Activated naive CD4-positive, alpha-beta T cell treated with anti-CD3 and anti-CD28 coated beads, Interleukin-2, amount 50 U/mL, for 16 hours (primary cell): ENCODE measurements at regions not wholly inside any gene's neighbourhood (a gene's known extent, or its start where the extent isn't known, plus 50 kb on each side); places are given as distances from the start of the nearest gene placed in this dataset.
"Not testable (repeated sequence)": the region's sequence is repeated elsewhere in the genome, so short reads cannot be mapped to it uniquely, and the experiment has no call there.

Experiments used
- DNase-seq: peaks from one replicate; pipeline ENCODE4 v3.0.0-alpha.2; 2020

GRCh38 chr11:110347660-110348059, 51.2 kb upstream of the RDX start:
- no peak for DNase-seq

- peak; percentile 75 for DNase-seq
These were observed 53.0 kb upstream of the RDX start for GRCh38 chr11:110349138-110349996.

- DNase-seq: not testable (repeated sequence)
These were observed 53.6 kb upstream of the RDX start for GRCh38 chr11:110349997-110350383.

DNA sequence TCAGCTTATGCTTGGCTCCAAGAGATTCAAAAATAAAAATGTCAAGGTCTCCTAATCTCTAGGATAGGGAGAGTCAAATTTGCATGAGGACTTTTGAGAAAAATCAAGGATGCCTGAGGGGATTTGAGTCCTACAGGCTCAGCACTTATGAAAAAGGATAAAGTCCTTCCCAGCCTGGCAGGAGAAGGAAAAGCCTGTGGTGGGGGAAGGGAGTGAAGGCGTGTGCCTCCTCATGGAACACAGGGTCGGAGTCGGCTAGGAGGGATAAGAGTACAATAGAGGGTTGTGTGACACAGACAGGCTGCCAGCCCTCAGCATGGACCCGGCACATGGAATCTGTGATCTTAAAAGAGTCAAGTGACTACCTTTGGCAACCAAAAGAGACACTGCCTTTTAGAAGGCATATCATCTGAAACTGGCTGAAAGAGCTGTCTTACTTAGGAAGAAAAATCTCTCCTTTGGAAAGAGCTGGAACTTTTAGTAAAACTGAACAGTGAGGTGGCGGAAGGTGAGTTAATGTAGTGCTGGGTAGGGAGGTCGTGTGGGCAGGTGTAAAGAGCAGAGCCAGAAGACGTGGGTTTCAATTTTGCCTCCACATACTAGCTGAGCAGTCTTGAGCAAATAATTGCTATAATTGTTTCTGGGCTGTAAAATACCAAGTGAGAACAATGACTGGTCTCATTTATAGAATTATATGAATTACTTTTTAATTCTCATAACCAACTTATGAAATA, 58.8 kb upstream of the RDX start:
- no peak for DNase-seq

GRCh38 chr11:110356762-110357671, 60.6 kb upstream of the RDX start:
- no peak for DNase-seq

- no peak for DNase-seq
These were observed 61.9 kb upstream of the RDX start for GRCh38 chr11:110358336-110358735.

DNA sequence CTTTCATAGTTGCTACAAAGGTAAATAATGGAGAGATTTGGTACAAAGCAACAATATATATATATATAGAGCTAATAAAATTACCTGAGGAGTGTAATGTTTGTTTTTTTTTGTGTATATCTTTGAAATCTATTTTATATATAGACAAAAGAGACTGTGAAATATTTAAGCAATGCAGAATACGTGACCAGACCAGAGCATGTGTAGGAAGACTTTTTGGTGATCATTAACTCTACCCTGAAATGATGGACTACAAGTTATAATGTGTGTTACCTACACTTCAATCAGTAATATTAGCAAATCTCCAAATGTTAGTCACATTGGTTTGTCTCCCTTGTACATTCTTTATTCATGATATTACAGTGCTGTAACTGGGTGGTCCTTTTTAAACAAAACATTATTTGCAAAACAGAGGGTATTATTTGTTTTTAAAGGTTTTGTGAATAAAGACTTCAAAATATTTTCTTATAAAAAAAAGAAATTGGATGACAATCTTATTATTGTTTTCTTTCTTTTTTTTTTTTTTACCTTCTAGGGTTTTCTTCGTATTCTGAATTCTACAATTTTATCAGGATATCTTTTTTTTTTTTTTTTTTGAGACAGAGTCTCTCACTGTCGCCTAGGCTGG, 64.5 kb upstream of the RDX start:
- DNase-seq: not testable (repeated sequence)

DNA sequence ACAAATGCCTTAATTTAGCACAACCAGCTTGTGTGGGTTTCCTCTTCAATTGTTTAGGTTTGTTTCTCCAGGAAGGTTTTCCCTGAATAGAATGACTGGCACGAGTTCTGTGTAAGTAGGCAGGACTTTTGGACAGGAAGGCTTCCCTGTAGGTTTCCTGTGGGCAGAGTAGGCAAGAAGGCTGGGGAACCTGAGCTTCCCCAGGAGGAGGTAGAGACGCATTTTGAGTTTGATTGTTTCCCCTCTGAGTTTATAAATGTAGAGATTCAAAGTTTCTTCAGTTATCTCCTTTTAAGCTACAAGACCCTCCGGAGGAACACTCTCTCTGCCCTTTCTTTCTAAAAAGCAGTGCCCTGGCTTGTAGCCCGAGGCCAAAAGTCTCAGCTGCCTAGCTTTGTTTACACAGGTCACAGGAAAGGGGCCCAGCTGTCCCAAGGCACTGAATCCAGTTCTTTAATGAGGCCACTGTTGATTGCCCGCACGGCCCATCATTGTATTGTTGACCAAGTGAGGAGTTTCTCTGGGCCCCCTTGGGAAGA, 66.6 kb upstream of the RDX start:
- no peak for DNase-seq

DNA sequence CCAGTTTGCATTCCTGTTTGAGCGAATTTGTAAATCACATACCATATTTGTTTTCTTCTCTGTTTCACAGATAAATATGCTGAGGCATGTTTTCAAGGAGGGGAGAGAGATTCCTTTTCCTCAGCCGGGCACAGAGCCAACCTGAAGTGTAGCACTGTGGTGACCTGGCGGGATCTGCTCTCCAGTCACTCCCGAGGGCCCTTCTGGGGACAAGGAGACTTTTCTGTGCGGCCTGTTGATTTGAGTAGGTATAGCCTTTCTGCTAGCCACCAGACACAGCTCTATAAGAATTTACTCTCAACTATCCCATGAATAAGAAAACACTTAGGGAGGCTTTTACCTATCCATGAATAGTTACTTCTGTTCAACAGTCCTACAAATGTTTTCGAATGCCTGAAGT, 63.5 kb upstream of the FDX1 start:
- no peak for DNase-seq

- no peak for DNase-seq
These were observed 62.2 kb upstream of the FDX1 start for GRCh38 chr11:110367571-110367970.

DNA sequence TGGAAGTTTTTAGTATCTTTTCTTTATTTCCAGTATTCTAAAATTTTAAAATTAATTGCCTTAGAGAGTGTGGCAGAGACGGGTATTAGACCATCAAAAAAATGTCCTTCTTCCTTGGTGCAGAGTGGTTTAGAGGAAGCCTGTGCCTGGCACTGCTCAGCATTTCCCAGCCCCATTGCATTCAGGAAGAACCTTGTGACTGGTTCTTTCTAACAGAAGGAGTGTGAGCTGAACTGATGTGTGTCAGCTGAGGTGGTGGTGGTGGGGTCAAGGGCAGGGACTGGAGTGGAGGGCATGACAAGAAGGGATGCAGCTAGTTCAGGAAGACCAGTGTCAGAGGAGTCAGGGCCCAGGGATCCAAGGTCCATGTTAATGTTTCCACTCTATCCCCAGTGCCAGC, 58.7 kb upstream of the FDX1 start:
- DNase-seq: no peak

DNA sequence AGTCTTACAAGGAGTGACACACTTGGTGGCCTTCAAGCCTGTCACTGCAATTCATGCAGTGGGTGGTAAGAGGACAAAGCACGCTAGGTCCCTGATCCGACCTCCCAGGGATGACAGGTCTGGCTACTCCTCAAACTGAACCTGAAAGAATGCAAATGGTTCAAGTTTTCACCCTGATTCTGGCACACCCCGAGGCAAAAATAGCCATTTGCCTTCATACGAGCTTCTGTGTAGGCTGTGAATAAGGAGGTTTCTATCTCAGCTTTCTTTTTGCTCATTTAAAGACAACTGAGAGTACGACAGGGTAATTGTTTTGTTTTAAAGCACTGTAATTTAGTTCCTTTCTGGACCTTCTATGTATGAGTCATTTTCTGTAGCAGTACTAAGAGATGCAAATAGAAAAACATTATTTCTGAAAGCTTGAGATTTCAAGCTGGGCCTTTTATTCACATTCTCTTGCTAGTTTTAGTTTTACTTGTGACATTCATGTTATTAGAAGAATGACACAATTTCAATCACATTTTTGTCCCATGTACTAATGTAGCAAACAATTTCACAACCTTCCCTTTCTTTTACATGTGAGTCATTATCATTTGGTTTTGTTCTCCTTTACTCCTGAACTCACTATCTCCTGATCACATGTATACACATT, 56.6 kb upstream of the FDX1 start:
- no peak for DNase-seq

DNA sequence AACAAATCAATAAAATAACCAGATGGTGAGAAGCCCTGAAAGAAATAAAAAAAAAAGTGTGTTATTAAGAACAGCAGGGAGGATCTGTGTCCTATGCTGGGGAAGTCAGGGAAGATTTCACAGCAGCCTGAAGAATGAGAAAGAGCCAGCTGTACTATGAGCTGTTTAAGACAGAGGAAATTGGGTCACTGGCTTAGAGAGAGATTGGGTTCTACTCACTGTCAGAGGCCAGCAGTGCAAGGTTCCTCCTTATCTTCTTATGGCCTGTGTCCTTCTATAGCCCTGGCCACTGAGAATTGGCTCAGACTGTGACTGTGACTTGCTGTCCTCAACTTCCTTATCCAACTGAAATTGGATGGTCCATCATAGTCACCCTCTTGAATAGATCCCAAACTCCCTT, 54.8 kb upstream of the FDX1 start:
- DNase-seq: no peak

DNA sequence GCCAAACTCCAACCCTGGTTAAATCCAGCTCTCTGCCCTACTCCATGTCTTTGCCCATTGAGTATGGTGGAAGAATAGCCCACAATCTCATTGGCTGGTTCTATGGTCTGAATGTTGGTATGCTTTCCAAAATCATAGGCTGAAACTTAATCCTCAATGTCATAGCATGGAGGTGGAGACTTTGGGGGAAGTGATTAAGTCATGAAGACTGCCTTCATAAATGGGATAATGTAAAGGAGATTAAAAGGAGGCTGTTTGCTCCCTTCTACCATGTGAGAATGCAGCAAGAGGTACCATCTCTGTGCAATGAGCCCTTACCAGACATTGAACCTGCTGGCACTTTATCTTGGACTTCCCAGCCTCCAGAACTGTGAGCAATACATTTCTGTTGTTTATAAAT, 54.4 kb upstream of the FDX1 start:
- no peak for DNase-seq

GRCh38 chr11:110376021-110376420, 53.7 kb upstream of the FDX1 start:
- no peak for DNase-seq

DNA sequence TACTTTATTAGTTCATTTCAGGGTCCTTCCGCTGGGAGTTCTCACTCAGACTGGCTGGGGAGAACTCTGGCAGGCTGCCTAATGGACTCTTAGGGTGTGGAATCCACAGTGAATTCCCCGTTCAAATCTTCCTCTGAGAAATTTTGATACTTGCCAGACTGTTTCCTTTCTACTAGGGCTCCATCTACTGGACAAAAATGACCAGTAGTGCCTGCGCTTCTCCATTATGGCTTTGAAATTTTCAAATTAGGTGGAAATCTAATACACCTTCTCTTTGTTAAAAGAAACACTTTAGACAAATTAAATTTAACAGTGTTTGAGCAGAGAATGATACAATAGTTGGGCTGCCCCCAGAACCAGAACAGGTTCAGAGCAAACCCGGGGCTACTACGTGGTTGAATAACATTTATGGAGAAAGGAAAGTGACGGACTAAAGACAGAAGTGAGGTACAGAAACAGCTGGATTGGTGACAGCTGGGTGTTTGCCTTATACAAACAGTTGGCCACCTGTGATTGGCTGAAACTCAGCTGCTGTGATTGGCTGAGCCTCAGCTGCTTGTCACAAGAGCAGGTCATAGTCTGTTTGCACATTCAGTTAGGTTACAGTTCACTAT, 52.9 kb upstream of the FDX1 start:
- DNase-seq: no peak

- no peak for DNase-seq
These were observed 52.3 kb upstream of the FDX1 start for GRCh38 chr11:110377434-110377833.

DNA sequence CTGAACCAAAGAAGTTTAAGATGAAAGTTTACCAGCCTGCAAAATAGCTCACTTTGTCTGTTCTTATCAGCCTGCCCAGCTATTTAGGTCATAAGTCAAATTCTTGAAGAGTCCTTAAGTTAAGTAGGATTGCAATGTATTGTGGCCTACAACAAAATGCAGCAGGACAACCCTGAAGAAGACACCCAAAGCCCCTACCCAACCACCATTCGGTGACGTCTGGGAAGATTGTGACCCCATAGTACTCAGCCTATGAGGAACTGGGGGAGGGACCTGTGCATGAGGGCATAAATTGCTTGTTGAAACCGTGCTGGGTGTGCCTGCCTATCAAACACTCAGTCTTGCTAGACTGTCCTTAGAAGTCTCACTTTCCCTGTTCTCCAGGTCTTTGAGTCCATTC, 50.5 kb upstream of the FDX1 start:
- DNase-seq: no peak

DNA sequence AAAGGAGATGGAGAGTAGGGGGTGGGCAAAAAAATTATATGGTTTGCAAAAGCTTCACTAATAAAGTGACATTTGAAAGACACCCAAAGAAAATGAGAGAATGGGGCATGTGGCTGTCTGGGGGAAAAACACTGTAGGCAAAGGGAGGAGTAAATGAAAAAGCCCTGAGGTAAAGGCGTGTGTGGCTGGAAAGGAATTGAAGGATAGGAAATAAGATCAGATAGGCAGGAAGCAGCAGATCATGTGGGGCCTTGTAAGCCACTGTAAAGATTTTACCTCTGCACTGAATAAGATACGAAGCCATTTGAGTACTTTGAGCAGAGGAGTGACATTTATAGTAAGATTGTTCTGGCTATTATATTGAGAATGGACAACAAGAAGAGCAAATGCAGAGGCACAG, 49.8 kb upstream of the FDX1 start:
- no peak for DNase-seq
